GM21723 (cell line): ENCODE measurements at regions not wholly inside any gene's neighbourhood (a gene's known extent, or its start where the extent isn't known, plus 50 kb on each side); places are given as distances from the start of the nearest gene placed in this dataset.

Experiments used
- ATAC-seq: cut with Tn5 transposase; IDR thresholded peaks from one replicate; pipeline ENCODE4 v1.9.1; 2021; ENCODE audit warnings: mild to moderate bottlenecking, moderate library complexity; ENCODE audit not compliant: unreplicated experiment

- no peak for ATAC-seq
Measured at GRCh38 chr5:29382780-29383179, 1810.7 kb upstream of the CDH6 start.

GRCh38 chr5:29380029-29380428 is 1813.5 kb upstream of the CDH6 start:
- no peak for ATAC-seq

DNA sequence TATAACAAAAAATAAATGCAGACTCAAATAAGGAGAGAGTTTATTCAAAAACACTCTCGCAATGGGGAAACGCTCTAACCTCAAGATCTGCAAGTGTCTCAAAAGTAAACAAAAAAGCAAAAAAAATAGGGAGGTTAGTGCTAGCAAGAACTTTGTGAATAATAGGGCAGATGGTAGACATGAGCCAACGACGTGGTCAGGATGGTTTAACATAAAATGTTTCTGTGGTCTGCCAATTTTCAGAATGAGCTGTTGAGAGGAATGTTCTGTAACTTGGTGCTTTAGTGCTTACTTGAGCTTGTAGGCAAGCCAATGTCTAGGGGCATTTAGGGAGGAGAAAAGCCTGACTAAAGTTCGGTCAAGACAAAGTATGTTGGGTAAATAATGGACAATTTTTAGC is 1813.9 kb upstream of the CDH6 start:
- ATAC-seq = no peak

GRCh38 chr5:29378104-29378503 is 1815.4 kb upstream of the CDH6 start:
- no peak for ATAC-seq

- ATAC-seq = no peak
Measured at GRCh38 chr5:29370248-29370647, 1823.2 kb upstream of the CDH6 start.

GRCh38 chr5:29367176-29367833 is 1826.2 kb upstream of the CDH6 start:
- ATAC-seq = no peak

DNA sequence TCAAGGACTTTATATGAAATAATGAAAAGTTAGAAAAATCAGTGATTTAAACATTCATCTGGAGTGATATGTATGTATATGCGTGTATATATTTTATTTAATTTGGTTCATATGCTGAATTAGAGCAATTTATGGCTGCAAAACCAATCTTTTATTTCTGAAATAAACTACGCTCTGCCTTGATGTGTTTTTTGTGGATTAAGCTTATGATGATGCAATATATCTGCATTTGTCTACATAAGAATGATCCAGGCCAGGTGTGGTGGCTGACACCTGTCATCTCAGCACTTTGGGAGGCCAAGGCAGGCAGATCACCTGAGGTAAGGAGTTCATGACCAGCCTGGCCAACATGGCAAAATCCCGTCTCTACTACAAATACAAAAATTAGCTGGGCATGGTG is 1842.3 kb upstream of the CDH6 start:
- no peak for ATAC-seq

- no peak for ATAC-seq
Measured at GRCh38 chr5:29337030-29337429, 1856.5 kb upstream of the CDH6 start.

GRCh38 chr5:29321591-29321990 is 1871.9 kb upstream of the CDH6 start:
- no peak for ATAC-seq

- ATAC-seq = no peak
Measured at GRCh38 chr5:29309359-29309758, 1884.1 kb upstream of the CDH6 start.

GRCh38 chr5:29307478-29307877 is 1886.0 kb upstream of the CDH6 start:
- no peak for ATAC-seq

DNA sequence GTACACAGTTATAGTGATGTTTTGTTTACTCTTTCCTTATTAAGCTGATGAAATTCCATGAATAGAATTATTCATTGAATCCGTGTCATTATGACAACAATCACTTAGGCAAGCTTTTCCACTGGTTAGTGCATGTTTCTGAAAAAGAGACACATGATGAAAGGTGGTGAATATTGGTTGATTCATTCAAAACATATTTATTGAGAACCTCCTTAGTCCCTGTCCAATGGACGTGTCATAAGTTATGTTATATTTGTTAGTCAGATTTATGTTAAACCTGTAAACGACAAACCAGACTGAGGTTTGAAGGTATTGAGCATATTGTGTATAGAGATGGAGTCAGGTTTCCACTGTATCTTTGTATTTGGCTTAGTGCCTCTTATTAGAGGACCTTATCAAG is 1888.9 kb upstream of the CDH6 start:
- no peak for ATAC-seq

- ATAC-seq = no peak
Measured at GRCh38 chr5:29296548-29296947, 1896.9 kb upstream of the CDH6 start.

- ATAC-seq = no peak
Measured at GRCh38 chr5:29277642-29278041, 1915.8 kb upstream of the CDH6 start.

GRCh38 chr5:29276371-29276770 is 1917.1 kb upstream of the CDH6 start:
- no peak for ATAC-seq

GRCh38 chr5:29263915-29264351 is 1929.6 kb upstream of the CDH6 start:
- no peak for ATAC-seq

DNA sequence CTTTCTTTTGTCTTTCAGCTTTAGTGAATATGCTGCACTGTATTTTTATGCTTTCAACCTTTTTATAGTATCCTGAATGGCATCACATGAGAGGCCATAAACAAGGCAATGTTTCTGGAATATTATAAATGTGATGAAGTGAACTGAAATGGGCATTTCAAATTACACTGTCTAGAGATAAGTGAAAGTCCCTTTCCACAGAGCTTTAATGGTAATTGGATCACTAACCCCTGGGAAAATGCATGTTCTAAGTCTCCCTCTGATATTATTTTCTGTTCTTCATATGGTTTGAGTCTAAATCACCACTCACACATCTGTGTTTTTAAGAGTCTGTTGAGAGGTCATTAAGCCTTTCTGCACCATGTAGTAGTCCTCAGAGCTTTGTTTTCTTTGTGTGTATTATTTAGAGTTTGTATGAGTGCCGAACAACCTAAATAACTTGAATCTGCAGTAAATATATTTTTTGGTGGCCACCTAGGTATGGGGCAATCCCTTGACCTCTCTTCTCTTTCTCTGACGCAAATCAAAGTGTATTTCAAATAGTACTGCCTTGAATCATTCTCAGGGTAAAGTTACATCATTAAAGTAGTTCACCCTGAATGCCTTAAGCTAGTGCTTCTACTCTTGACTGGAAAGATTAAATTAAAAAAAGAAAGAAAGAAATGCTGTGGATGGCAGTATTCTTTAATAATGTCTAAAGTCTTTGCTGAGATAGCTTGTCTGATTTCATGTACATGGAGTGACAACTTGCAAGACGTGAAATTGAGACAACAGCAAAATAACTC is 1931.0 kb upstream of the CDH6 start:
- no peak for ATAC-seq

- ATAC-seq = no peak
Measured at GRCh38 chr5:29261213-29261612, 1932.3 kb upstream of the CDH6 start.

DNA sequence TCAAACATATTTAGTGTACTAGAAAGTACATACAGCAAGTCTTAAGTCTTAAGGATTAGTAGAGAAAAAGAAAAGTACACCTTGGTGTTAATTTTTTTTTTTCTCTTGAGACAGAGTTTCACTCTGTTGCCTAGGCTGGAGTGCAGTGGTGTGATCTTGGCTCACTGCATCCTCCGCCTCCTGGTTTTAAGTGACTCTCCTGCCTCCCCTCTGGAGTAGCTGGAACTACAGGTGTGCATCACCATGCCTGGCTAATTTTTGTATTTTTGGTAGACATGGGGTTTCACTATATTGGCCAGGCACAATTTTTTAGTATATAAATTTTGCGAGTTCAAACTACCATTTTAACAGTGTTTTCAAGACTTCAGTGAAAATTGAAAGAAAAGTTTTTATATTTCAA is 1941.1 kb upstream of the CDH6 start:
- ATAC-seq = no peak

GRCh38 chr5:29247346-29248028 is 1946.0 kb upstream of the CDH6 start:
- no peak for ATAC-seq

GRCh38 chr5:29240379-29240778 is 1953.1 kb upstream of the CDH6 start:
- ATAC-seq = no peak

DNA sequence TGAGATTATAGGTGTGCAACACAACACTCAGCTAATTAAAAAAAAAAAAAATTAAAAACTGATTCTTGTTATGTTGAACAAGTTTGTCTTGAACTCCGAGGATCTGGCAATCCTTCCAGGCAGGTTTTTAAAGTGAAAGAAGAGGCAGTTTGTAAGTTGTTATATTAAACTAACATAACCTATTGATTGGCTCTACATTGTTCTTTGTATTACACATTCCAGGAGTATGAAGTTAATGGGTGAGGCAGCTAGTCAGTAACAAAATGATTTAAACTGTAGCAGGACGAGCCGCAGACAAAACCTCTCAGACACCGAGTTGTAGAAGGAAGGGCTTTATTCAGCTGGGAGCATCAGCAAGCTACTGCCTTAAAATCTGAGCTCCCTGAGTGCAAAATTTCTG is 1953.9 kb upstream of the CDH6 start:
- no peak for ATAC-seq
